ENCODE measurements at regions not wholly inside any gene's neighbourhood (a gene's known extent, or its start where the extent isn't known, plus 50 kb on each side); places are given as distances from the start of the nearest gene placed in this dataset.
A peak's percentile ranks its signal among the peaks of the same experiment; 100 is the strongest.

- no peak for TF ChIP-seq CTCF (IDR thresholded peaks at IDR 0.05; ENCODE audit: insufficient read depth, low read length, poor library complexity, severe bottlenecking)
- H3K27me3 ChIP-seq (ENCODE audit: control insufficient read depth, insufficient read depth, low read length) = no peaks in the 10 kb centered on the region
- DNase-seq (ENCODE audit: low read depth) = no peak
- H3K4me3 ChIP-seq (ENCODE audit: low read depth, low read length) = no peak overlapping the region
- no peaks in the 10 kb centered on the region for H3K36me3 ChIP-seq (ENCODE audit: control insufficient read depth, insufficient read depth, low read length)
Observed at GRCh38 chr6:78435671-78436070, 431.7 kb upstream of the IRAK1BP1 start.

GRCh38 chr6:78436335-78436734 is 431.0 kb upstream of the IRAK1BP1 start:
- DNase-seq (ENCODE audit: low read depth) = no peak
- Histone ChIP-seq H3K36me3 (ENCODE audit: control insufficient read depth, insufficient read depth, low read length) (no peaks in the 10 kb centered on the region), H3K27me3 (ENCODE audit: control insufficient read depth, insufficient read depth, low read length) (no peaks in the 10 kb centered on the region), H3K4me3 (ENCODE audit: low read depth, low read length) (no peak overlapping the region)
- peak; percentile 22 for TF ChIP-seq CTCF (IDR thresholded peaks at IDR 0.05; ENCODE audit: insufficient read depth, low read length, poor library complexity, severe bottlenecking)

- no peak for DNase-seq (ENCODE audit: low read depth)
- no peaks in the 10 kb centered on the region for H3K36me3 ChIP-seq (ENCODE audit: control insufficient read depth, insufficient read depth, low read length)
- no peak overlapping the region for H3K4me3 ChIP-seq (ENCODE audit: low read depth, low read length)
- no peak for TF ChIP-seq CTCF (IDR thresholded peaks at IDR 0.05; ENCODE audit: insufficient read depth, low read length, poor library complexity, severe bottlenecking)
- no peaks in the 10 kb centered on the region for H3K27me3 ChIP-seq (ENCODE audit: control insufficient read depth, insufficient read depth, low read length)
Observed at GRCh38 chr6:78438135-78438534, 429.2 kb upstream of the IRAK1BP1 start.

- no peak overlapping the region for H3K4me3 ChIP-seq (ENCODE audit: low read depth, low read length)
- DNase-seq (ENCODE audit: low read depth) = no peak
- no peak for TF ChIP-seq CTCF (IDR thresholded peaks at IDR 0.05; ENCODE audit: insufficient read depth, low read length, poor library complexity, severe bottlenecking)
- H3K36me3 ChIP-seq (ENCODE audit: control insufficient read depth, insufficient read depth, low read length) = no peaks in the 10 kb centered on the region
- H3K27me3 ChIP-seq (ENCODE audit: control insufficient read depth, insufficient read depth, low read length) = no peaks in the 10 kb centered on the region
Observed at GRCh38 chr6:78460711-78461110, 406.6 kb upstream of the IRAK1BP1 start.

- Histone ChIP-seq H3K4me3 (ENCODE audit: low read depth, low read length) (no peak overlapping the region), H3K27me3 (ENCODE audit: control insufficient read depth, insufficient read depth, low read length) (no peaks in the 10 kb centered on the region), H3K36me3 (ENCODE audit: control insufficient read depth, insufficient read depth, low read length) (no peaks in the 10 kb centered on the region)
- DNase-seq (ENCODE audit: low read depth) = no peak
- TF ChIP-seq CTCF (IDR thresholded peaks at IDR 0.05; ENCODE audit: insufficient read depth, low read length, poor library complexity, severe bottlenecking) = no peak
Observed at GRCh38 chr6:78462728-78463127, 404.6 kb upstream of the IRAK1BP1 start.

- H3K4me3 ChIP-seq (ENCODE audit: low read depth, low read length) = no peak overlapping the region
- TF ChIP-seq CTCF (IDR thresholded peaks at IDR 0.05; ENCODE audit: insufficient read depth, low read length, poor library complexity, severe bottlenecking) = no peak
Observed at GRCh38 chr6:78465059-78465634, 402.2 kb upstream of the IRAK1BP1 start.

More at GRCh38 chr6:78465059-78465634, 402.2 kb upstream of the IRAK1BP1 start:
- no peak for DNase-seq (ENCODE audit: low read depth)
- Histone ChIP-seq H3K27me3 (ENCODE audit: control insufficient read depth, insufficient read depth, low read length) (no peaks in the 10 kb centered on the region), H3K36me3 (ENCODE audit: control insufficient read depth, insufficient read depth, low read length) (no peaks in the 10 kb centered on the region)
